ENCODE measurements at regions not wholly inside any gene's neighbourhood (a gene's known extent, or its start where the extent isn't known, plus 50 kb on each side); places are given as distances from the start of the nearest gene placed in this dataset.

GRCh38 chr6:150485161-150485958, 114.3 kb upstream of the PLEKHG1 start:
- TF ChIP-seq, protein P1, sequence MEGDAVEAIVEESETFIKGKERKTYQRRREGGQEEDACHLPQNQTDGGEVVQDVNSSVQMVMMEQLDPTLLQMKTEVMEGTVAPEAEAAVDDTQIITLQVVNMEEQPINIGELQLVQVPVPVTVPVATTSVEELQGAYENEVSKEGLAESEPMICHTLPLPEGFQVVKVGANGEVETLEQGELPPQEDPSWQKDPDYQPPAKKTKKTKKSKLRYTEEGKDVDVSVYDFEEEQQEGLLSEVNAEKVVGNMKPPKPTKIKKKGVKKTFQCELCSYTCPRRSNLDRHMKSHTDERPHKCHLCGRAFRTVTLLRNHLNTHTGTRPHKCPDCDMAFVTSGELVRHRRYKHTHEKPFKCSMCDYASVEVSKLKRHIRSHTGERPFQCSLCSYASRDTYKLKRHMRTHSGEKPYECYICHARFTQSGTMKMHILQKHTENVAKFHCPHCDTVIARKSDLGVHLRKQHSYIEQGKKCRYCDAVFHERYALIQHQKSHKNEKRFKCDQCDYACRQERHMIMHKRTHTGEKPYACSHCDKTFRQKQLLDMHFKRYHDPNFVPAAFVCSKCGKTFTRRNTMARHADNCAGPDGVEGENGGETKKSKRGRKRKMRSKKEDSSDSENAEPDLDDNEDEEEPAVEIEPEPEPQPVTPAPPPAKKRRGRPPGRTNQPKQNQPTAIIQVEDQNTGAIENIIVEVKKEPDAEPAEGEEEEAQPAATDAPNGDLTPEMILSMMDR (conservative IDR thresholded peaks at IDR 0.05 in 1 of 2, IDR thresholded peaks at IDR 0.05 in 1 of 2; ENCODE audit: low read depth in 1 of 2, low read length in 2 of 2), result no peak
- no peak for TF ChIP-seq EZH2 (IDR thresholded peaks at IDR 0.05; ENCODE audit: low read length, missing control alignments)
